ENCODE measurements at regions not wholly inside any gene's neighbourhood (a gene's known extent, or its start where the extent isn't known, plus 50 kb on each side); places are given as distances from the start of the nearest gene placed in this dataset.
"Not testable (repeated sequence)": the region's sequence is repeated elsewhere in the genome, so short reads cannot be mapped to it uniquely, and the experiment has no call there.

DNA sequence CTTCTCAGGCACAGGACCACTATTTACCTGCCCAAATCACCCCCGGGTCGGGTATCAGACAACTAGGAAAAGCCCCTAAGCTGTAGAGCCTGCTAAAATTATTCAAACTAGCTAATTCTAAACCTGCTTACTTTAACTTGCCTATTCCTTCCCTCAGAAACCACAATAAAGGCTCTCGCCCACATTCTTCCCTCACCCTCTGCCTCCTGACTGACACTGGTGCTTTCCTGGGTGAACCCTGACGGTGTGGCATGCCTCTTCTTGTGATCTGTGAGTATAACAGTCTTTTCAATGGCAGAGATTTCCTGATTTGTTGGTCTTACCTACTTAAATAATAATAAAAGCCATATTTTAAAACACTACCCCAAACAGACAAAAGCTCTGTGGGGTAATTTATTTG lies 209.4 kb upstream of the XIST start:
- ATAC-seq = no peak
- H3K4me1 ChIP-seq = no peaks in the 10 kb centered on the region
- no peaks in the 10 kb centered on the region for H3K36me3 ChIP-seq
- intact Hi-C loops (cut with DNase I; ENCODE audit: low total_unique reads) = no loop called here
- no peak overlapping the region for H3K4me3 ChIP-seq
- no peak for TF ChIP-seq POLR2A (IDR thresholded peaks at IDR 0.05)
- no peak for TF ChIP-seq CTCF (IDR thresholded peaks at IDR 0.05 in 4 of 5, conservative IDR thresholded peaks at IDR 0.05 in 1 of 5)
- H3K27ac ChIP-seq = no peak overlapping the region
- no peak for DNase-seq
- no peaks in the 10 kb centered on the region for H3K27me3 ChIP-seq
- in situ Hi-C loops (cut with MboI; ENCODE audit: low sequenced_read_pairs in 4 of 4) = no loop called here
- H3K9me3 ChIP-seq = no peaks in the 10 kb centered on the region

- DNase-seq = no peak
- no peaks in the 10 kb centered on the region for H3K27me3 ChIP-seq
Observed at GRCh38 chrX:74049126-74049525, 196.6 kb upstream of the XIST start.

DNA sequence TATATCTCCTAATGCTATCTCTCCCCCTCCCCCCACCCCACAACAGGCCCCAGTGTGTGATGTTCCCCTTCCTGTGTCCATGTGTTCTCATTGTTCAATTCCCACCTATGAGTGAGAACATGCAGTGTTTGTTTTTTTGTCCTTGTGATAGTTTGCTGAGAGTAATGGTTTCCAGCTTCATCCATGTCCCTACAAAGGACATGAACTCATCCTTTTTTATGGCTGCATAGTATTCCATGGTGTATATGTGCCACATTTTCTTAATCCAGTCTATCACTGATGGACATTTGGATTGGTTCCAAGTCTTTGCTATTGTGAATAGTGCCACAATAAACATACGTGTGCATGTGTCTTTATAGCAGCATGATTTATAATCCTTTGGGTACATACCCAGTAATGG lies 181.6 kb upstream of the XIST start:
- intact Hi-C loops (cut with DNase I; ENCODE audit: low total_unique reads) = not testable (repeated sequence)

More at GRCh38 chrX:74049126-74049525, 196.6 kb upstream of the XIST start:
- no peak for ATAC-seq
- in situ Hi-C loops (cut with MboI; ENCODE audit: low sequenced_read_pairs in 4 of 4) = no loop called here
- no peak overlapping the region for H3K27ac ChIP-seq
- no peak for TF ChIP-seq POLR2A (IDR thresholded peaks at IDR 0.05)
- no peak for TF ChIP-seq CTCF (IDR thresholded peaks at IDR 0.05 in 4 of 5, conservative IDR thresholded peaks at IDR 0.05 in 1 of 5)
- H3K36me3 ChIP-seq = no peaks in the 10 kb centered on the region
- no peak overlapping the region for H3K4me3 ChIP-seq
- H3K4me1 ChIP-seq = no peaks in the 10 kb centered on the region
- no peaks in the 10 kb centered on the region for H3K9me3 ChIP-seq
- intact Hi-C loops (cut with DNase I; ENCODE audit: low total_unique reads) = no loop called here

DNA sequence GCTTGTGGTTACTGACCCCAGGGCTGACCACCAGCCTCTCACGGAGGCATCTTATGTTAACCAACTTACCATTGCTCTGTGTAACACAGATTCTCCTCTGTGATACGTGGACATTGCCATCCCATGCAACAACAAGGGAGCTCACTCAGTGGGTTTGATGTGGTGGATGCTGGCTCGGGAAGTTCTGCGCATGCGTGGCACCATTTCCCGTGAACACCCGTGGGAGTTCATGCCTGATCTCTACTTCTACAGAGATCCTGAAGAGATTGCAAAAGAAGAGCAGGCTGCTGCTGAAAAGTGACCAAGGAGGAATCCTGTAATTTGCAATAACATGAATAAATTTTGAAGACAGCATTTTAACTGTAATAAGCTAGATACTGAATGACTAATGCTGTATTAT lies 179.0 kb upstream of the XIST start:
- H3K4me1 ChIP-seq; H3K9me3 ChIP-seq; DNase-seq; intact Hi-C loops (cut with DNase I; ENCODE audit: low total_unique reads); H3K27ac ChIP-seq; ATAC-seq; in situ Hi-C loops (cut with MboI; ENCODE audit: low sequenced_read_pairs in 4 of 4); H3K27me3 ChIP-seq; H3K4me3 ChIP-seq; H3K36me3 ChIP-seq: not testable (repeated sequence)

More for the DNA sequence above, 181.6 kb upstream of the XIST start:
- H3K9me3 ChIP-seq; H3K27ac ChIP-seq; ATAC-seq; H3K4me3 ChIP-seq; DNase-seq; H3K27me3 ChIP-seq; in situ Hi-C loops (cut with MboI; ENCODE audit: low sequenced_read_pairs in 4 of 4); H3K4me1 ChIP-seq; H3K36me3 ChIP-seq: not testable (repeated sequence)

DNA sequence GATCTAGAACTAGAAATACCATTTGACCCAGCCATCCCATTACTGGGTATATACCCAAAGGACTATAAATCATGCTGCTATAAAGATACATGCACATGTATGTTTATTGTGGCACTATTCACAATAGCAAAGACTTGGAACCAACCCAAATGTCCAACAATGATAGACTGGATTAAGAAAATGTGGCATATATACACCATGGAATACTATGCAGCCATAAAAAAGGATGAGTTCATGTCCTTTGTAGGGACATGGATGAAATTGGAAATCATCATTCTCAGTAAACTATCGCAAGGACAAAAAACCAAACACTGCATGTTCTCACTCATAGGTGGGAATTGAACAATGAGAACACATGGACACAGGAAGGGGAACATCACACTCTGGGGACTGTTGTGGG lies 178.3 kb upstream of the XIST start:
- H3K36me3 ChIP-seq; in situ Hi-C loops (cut with MboI; ENCODE audit: low sequenced_read_pairs in 4 of 4); DNase-seq; ATAC-seq; H3K27ac ChIP-seq; intact Hi-C loops (cut with DNase I; ENCODE audit: low total_unique reads); H3K27me3 ChIP-seq; H3K4me3 ChIP-seq; H3K9me3 ChIP-seq; H3K4me1 ChIP-seq: not testable (repeated sequence)

- H3K4me1 ChIP-seq; H3K4me3 ChIP-seq; H3K9me3 ChIP-seq; H3K36me3 ChIP-seq; in situ Hi-C loops (cut with MboI; ENCODE audit: low sequenced_read_pairs in 4 of 4); H3K27ac ChIP-seq; H3K27me3 ChIP-seq; intact Hi-C loops (cut with DNase I; ENCODE audit: low total_unique reads); DNase-seq; ATAC-seq: not testable (repeated sequence)
Observed at GRCh38 chrX:74025145-74025544, 172.6 kb upstream of the XIST start.

DNA sequence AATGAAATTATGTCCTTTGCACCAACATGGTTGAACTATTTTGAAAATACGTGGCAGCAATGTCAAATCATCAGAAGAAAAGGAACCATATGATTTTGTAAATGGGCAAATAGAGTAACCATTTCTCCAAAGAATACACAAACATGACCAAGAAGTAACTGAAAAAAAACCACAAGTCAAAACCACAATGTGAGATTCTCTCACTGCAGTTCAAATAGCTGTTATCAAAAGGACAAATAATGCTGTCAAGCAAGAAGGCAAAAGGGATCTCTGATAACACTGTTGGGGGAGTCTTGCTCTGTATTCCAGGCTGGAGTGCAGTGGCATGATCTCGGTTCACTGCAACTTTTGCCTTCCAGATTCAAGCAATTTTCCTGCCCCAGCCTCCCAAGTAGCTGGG lies 170.7 kb upstream of the XIST start:
- H3K4me3 ChIP-seq = no peak overlapping the region
- in situ Hi-C loops (cut with MboI; ENCODE audit: low sequenced_read_pairs in 4 of 4) = loop anchor here in 1 of 4 donors (5.0 kb wide), 1 partner anchor 166 kb away; no protein-coding TSS in a partner anchor

More for the DNA sequence above, 170.7 kb upstream of the XIST start:
- no peaks in the 10 kb centered on the region for H3K36me3 ChIP-seq
- no peaks in the 10 kb centered on the region for H3K4me1 ChIP-seq
- DNase-seq (no peak), ATAC-seq (no peak)
- no peaks in the 10 kb centered on the region for H3K9me3 ChIP-seq
- no peaks in the 10 kb centered on the region for H3K27me3 ChIP-seq
- intact Hi-C loops (cut with DNase I; ENCODE audit: low total_unique reads) = no loop called here
- no peak for TF ChIP-seq CTCF (IDR thresholded peaks at IDR 0.05 in 4 of 5, conservative IDR thresholded peaks at IDR 0.05 in 1 of 5)
- no peak for TF ChIP-seq POLR2A (IDR thresholded peaks at IDR 0.05)
- no peak overlapping the region for H3K27ac ChIP-seq
